HEK293 (cell line): ENCODE measurements at regions not wholly inside any gene's neighbourhood (a gene's known extent, or its start where the extent isn't known, plus 50 kb on each side); places are given as distances from the start of the nearest gene placed in this dataset.

ENCODE experiments used
- HOXA7 ChIP-seq: sonication (generic); formaldehyde crosslinking; IDR thresholded peaks from 2 replicates; pipeline ENCODE4 v1.8.1; 2022; ENCODE audit warnings: missing genetic modification reagents, borderline replicate concordance
- ZFP3 ChIP-seq: fragments of 450-650 bp; formaldehyde crosslinking; IDR thresholded peaks from 2 replicates; pipeline ENCODE4 v1.5.1; 2016; ENCODE audit warnings: low read depth, missing biosample characterization, missing genetic modification characterization

DNA sequence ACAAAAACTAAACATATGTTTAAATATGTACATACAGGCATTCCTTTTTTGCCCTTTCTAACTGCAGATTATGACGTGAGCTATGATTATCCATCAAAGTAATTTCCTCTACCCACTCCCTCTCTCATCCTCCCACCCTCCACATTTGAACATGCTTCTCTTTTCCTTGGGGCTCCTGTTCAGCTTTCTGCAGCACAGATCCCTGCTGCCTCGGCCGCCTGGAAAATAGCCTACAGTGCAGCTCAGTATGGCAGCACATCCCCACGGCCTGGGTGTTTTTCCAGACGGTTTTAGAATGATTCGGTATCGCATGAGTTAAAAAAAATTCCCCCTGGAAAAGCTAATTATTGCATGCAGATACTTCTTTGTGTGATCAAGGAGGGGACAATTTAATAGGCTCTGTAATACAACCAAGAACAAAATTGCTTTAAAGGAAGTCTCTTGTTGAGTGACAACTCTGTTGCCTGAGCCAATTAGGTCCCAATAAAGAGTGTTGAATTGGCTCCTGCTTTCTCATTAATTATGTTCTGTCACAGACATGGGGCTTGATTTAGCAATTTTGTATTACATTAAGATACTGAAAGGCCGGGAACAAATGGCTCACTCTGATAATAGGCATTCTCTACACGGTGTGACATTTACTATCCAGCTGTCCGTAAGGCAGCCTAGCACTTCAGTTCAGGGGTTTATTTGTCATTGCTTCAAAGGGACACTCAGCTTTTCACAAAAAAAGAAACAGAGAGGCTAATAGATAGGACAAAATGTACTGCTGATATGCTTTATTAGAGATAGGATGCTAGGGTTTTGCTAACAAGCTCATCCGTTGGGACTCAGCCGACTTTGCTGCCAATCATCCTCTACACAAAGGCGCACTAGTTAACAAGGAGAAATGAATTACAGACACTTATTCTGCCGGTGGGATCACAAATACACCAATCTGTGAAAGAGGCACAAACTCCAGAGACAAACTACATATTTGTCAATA, 285.8 kb upstream of the G2E3 start:
- TF ChIP-seq HOXA7 = no peak
- TF ChIP-seq ZFP3 (tag by site-specific recombination) = no peak
